ENCODE measurements at regions not wholly inside any gene's neighbourhood (a gene's known extent, or its start where the extent isn't known, plus 50 kb on each side); places are given as distances from the start of the nearest gene placed in this dataset.
"Not testable (repeated sequence)": the region's sequence is repeated elsewhere in the genome, so short reads cannot be mapped to it uniquely, and the experiment has no call there.

DNA sequence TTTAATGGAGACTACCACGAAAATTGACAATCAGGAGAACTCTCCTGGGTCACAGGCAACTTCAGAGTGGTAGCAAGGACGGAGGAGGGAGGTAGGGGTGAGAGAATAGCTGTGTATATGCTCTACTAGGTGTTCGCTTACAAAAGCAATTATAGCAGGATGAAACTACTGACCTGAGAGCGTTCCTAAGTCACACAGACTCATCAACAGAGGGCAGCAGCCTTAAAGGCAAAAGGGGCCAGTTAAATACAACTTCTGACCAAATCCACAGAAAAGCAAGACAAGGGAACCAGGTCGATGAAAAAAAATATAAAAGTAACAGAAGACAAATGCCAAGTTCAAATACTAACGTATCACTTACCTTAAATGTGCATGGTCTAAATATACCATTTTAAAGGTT lies 894.6 kb downstream of the PLOD2 start:
- Histone ChIP-seq H3K9me3 (ENCODE audit: control insufficient read depth, low read length) (no peaks in the 10 kb centered on the region), H3K4me3 (ENCODE audit: insufficient read depth, low read depth, low read length) (no peak overlapping the region), H3K36me3 (ENCODE audit: control insufficient read depth, insufficient read depth, low read length) (no peaks in the 10 kb centered on the region), H3K4me1 (ENCODE audit: control insufficient read depth, insufficient read depth, low read length) (no peaks in the 10 kb centered on the region), H3K27ac (ENCODE audit: insufficient read depth, low read depth, low read length, poor library complexity, severe bottlenecking) (no peak overlapping the region), H3K27me3 (ENCODE audit: control insufficient read depth, insufficient read depth, low read length, poor library complexity, severe bottlenecking) (no peaks in the 10 kb centered on the region)
- 75 to 83% methylated on average over 5 to 6 of the region's 6 CpGs for WGBS, 2 experiments

DNA sequence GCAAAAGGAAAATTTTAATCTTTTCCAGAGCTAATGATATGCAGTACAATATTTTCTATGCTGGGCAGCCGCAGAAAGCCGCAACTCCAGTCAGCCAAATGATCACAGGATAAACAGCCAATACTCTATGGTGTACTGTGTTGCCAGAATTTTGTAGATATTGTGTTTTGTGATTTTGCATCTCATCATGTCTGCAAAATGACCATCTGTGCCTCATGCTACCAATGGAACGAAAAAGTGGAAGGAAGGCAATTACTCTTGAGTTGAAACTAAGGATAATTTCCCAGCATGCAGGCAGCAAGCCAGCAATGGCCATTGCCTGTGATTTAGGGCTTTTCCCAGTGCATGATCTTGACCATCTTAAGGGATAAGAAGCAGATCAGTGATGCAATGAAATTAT lies 891.9 kb downstream of the PLOD2 start:
- WGBS, 2 experiments, result 95 to 99% methylated on average over 3 of the region's 3 CpGs
- H3K4me1 ChIP-seq (ENCODE audit: control insufficient read depth, insufficient read depth, low read length), result no peaks in the 10 kb centered on the region
- no peaks in the 10 kb centered on the region for H3K36me3 ChIP-seq (ENCODE audit: control insufficient read depth, insufficient read depth, low read length)
- H3K9me3 ChIP-seq (ENCODE audit: control insufficient read depth, low read length), result no peaks in the 10 kb centered on the region
- H3K27me3 ChIP-seq (ENCODE audit: control insufficient read depth, insufficient read depth, low read length, poor library complexity, severe bottlenecking), result no peaks in the 10 kb centered on the region
- H3K27ac ChIP-seq (ENCODE audit: insufficient read depth, low read depth, low read length, poor library complexity, severe bottlenecking), result no peak overlapping the region
- H3K4me3 ChIP-seq (ENCODE audit: insufficient read depth, low read depth, low read length), result no peak overlapping the region

DNA sequence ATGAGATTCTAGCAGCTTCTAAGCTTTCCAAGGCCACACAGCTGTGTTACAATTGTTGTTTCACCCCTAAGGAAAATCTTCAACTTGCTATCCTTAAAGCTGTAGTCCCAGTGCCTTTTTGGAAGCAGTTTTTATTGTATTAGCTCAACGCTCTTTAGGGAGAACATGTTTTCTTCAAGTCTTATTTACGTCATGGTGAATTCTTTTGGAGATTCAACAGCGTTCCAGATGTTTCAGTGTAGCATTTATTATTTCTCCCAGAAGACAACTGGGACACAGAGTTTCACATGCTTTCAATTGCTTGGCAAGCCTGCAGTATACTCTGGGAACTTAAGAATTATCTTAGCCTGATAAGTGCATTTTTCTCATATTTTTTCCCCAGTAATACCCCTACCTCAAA lies 888.3 kb downstream of the PLOD2 start:
- Histone ChIP-seq H3K4me3 (ENCODE audit: insufficient read depth, low read depth, low read length) (no peak overlapping the region), H3K9me3 (ENCODE audit: control insufficient read depth, low read length) (no peaks in the 10 kb centered on the region), H3K27ac (ENCODE audit: insufficient read depth, low read depth, low read length, poor library complexity, severe bottlenecking) (no peak overlapping the region), H3K27me3 (ENCODE audit: control insufficient read depth, insufficient read depth, low read length, poor library complexity, severe bottlenecking) (no peaks in the 10 kb centered on the region), H3K36me3 (ENCODE audit: control insufficient read depth, insufficient read depth, low read length) (no peaks in the 10 kb centered on the region), H3K4me1 (ENCODE audit: control insufficient read depth, insufficient read depth, low read length) (no peaks in the 10 kb centered on the region)
- 93 to 98% methylated on average over 3 of the region's 3 CpGs for WGBS, 2 experiments

DNA sequence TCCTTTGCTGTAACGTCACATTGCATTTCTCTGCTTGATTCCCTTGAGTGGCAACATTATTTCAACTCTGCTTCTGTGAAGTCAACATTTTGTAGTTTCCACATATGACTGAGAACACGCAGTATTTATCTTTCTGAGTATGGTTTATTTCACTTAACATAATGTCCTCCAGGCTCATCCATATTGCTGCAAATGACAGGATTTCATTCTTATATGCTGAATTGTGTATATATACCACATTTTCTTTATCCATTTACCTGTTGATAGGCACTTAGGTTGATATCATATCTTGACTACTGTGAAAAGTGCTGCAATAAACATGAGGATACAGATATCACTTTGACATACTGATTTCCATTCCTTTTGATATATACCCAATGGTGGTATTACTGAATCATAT lies 878.5 kb downstream of the PLOD2 start:
- Histone ChIP-seq H3K27me3 (ENCODE audit: control insufficient read depth, insufficient read depth, low read length, poor library complexity, severe bottlenecking) (no peaks in the 10 kb centered on the region), H3K9me3 (ENCODE audit: control insufficient read depth, low read length) (no peaks in the 10 kb centered on the region), H3K4me3 (ENCODE audit: insufficient read depth, low read depth, low read length) (no peak overlapping the region), H3K36me3 (ENCODE audit: control insufficient read depth, insufficient read depth, low read length) (no peaks in the 10 kb centered on the region), H3K27ac (ENCODE audit: insufficient read depth, low read depth, low read length, poor library complexity, severe bottlenecking) (no peak overlapping the region), H3K4me1 (ENCODE audit: control insufficient read depth, insufficient read depth, low read length) (no peaks in the 10 kb centered on the region)
- 91 to 92% methylated on average over 2 of the region's 2 CpGs for WGBS, 2 experiments

DNA sequence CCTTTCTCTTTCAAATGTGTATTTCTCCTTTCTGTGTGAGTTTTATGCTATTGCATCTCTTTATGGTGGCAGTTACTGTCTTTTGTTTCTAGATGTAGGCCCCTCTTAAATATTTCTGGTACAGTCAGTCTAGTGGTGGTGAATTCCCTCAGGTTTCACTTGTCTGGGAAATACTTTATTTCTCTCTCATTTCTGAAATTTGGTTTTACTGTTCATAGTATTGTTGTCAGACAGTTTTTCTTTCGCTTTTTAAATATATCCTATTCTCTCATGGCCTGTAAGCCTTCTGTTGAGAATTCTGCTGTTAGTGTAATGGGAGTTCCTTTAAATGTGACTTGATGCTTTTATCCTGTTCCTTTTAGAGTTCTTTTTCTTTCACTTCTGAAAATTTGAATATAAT lies 874.0 kb downstream of the PLOD2 start:
- Histone ChIP-seq H3K27me3 (ENCODE audit: control insufficient read depth, insufficient read depth, low read length, poor library complexity, severe bottlenecking) (no peaks in the 10 kb centered on the region), H3K4me3 (ENCODE audit: insufficient read depth, low read depth, low read length) (no peak overlapping the region), H3K27ac (ENCODE audit: insufficient read depth, low read depth, low read length, poor library complexity, severe bottlenecking) (no peak overlapping the region), H3K9me3 (ENCODE audit: control insufficient read depth, low read length) (no peaks in the 10 kb centered on the region), H3K4me1 (ENCODE audit: control insufficient read depth, insufficient read depth, low read length) (no peaks in the 10 kb centered on the region), H3K36me3 (ENCODE audit: control insufficient read depth, insufficient read depth, low read length) (no peaks in the 10 kb centered on the region)
- no CpG with 5 or more reads among the region's 1 CpG for WGBS, 2 experiments

DNA sequence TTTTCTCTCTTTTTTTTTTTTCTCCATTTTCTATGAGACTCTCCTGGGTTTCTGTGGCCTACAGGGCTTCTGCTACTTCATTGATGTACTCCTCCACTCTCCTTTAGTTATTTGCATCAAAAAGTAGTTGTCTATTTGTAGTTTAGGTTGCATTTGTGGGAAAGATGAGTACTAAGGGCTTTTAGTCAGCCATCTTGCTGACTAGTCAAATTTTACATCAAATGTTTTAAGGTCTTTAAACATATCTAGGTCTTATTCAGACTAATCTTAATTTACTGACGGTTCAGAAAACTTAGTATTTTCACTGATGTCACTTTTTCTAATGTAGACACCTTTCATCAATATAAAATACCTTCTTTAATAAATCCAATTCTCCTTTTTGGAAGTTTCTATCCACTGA lies 871.0 kb downstream of the PLOD2 start:
- no peaks in the 10 kb centered on the region for H3K4me1 ChIP-seq (ENCODE audit: control insufficient read depth, insufficient read depth, low read length)
- H3K27me3 ChIP-seq (ENCODE audit: control insufficient read depth, insufficient read depth, low read length, poor library complexity, severe bottlenecking), result no peaks in the 10 kb centered on the region
- no peak overlapping the region for H3K27ac ChIP-seq (ENCODE audit: insufficient read depth, low read depth, low read length, poor library complexity, severe bottlenecking)
- no peaks in the 10 kb centered on the region for H3K9me3 ChIP-seq (ENCODE audit: control insufficient read depth, low read length)
- 94 to 100% methylated on average over 1 of the region's 1 CpG for WGBS, 2 experiments
- no peaks in the 10 kb centered on the region for H3K36me3 ChIP-seq (ENCODE audit: control insufficient read depth, insufficient read depth, low read length)
- no peak overlapping the region for H3K4me3 ChIP-seq (ENCODE audit: insufficient read depth, low read depth, low read length)

DNA sequence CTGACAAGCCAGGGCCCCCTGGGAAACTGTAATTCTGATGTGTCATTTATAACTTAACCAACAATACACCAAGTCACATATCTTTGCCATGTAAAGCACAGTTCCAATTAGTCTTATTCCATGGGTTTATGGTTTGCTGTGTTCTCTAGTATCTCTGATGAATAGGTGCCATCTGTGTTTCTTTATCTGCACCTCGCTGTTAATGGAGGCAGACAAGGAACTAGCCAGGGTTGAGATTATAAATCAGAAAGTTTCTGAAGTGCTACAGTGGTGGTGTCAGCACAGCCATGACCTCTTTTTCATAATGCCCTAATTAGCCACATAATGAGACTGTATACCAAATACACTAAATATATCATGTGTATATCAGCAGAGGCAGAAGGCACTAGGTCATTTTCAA lies 866.4 kb downstream of the PLOD2 start:
- 80 to 85% methylated on average over 1 of the region's 1 CpG for WGBS, 2 experiments
- H3K36me3 ChIP-seq (ENCODE audit: control insufficient read depth, insufficient read depth, low read length), result no peaks in the 10 kb centered on the region
- H3K27me3 ChIP-seq (ENCODE audit: control insufficient read depth, insufficient read depth, low read length, poor library complexity, severe bottlenecking), result no peaks in the 10 kb centered on the region
- H3K9me3 ChIP-seq (ENCODE audit: control insufficient read depth, low read length), result no peaks in the 10 kb centered on the region
- H3K4me3 ChIP-seq (ENCODE audit: insufficient read depth, low read depth, low read length), result no peak overlapping the region
- no peaks in the 10 kb centered on the region for H3K4me1 ChIP-seq (ENCODE audit: control insufficient read depth, insufficient read depth, low read length)
- no peak overlapping the region for H3K27ac ChIP-seq (ENCODE audit: insufficient read depth, low read depth, low read length, poor library complexity, severe bottlenecking)

DNA sequence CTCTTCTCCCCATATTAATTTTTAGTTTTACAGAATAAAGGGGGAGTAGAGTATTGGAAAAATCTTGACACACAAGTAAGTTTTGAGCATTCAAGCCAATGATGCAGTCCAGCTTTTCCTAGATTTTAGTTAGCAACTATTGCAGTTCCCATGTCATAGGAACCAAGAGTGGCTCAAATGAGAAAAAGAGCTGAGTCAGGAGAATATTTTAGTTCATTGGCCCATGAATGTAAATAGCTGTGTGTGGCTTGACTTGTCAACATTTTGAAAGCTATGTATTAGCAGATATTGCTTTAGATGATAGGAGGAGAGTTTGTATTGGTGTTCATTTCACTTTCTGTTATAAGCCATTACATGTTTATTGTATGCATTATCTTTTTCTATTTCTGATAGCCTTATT lies 853.7 kb downstream of the PLOD2 start:
- no peaks in the 10 kb centered on the region for H3K27me3 ChIP-seq (ENCODE audit: control insufficient read depth, insufficient read depth, low read length, poor library complexity, severe bottlenecking)
- H3K4me1 ChIP-seq (ENCODE audit: control insufficient read depth, insufficient read depth, low read length), result no peaks in the 10 kb centered on the region
- no peaks in the 10 kb centered on the region for H3K36me3 ChIP-seq (ENCODE audit: control insufficient read depth, insufficient read depth, low read length)

DNA sequence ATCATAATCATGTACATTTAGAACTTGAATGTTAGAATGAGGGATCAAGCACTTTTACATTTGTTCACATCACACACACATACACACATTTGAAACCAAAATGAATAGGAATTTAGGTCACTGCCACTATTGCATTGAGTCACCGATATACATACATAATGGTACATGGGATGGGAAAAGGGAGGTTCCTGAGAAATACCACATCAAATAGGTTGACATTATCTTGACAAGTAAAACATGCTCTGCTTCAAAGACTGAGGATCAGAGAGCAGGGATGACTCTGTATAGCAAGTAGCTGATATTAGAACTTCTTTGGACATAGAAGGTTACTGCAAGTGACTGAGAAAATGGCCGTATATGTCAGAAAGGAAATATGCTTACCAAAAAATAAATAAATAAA lies 847.2 kb downstream of the PLOD2 start:
- WGBS, 2 experiments, result 92 to 100% methylated on average over 1 to 2 of the region's 2 CpGs
- no peaks in the 10 kb centered on the region for H3K4me1 ChIP-seq (ENCODE audit: control insufficient read depth, insufficient read depth, low read length)
- no peaks in the 10 kb centered on the region for H3K27me3 ChIP-seq (ENCODE audit: control insufficient read depth, insufficient read depth, low read length, poor library complexity, severe bottlenecking)
- no peak overlapping the region for H3K4me3 ChIP-seq (ENCODE audit: insufficient read depth, low read depth, low read length)
- H3K27ac ChIP-seq (ENCODE audit: insufficient read depth, low read depth, low read length, poor library complexity, severe bottlenecking), result no peak overlapping the region
- H3K36me3 ChIP-seq (ENCODE audit: control insufficient read depth, insufficient read depth, low read length), result no peaks in the 10 kb centered on the region
- no peaks in the 10 kb centered on the region for H3K9me3 ChIP-seq (ENCODE audit: control insufficient read depth, low read length)

More for the DNA sequence above, 853.7 kb downstream of the PLOD2 start:
- no peak overlapping the region for H3K4me3 ChIP-seq (ENCODE audit: insufficient read depth, low read depth, low read length)
- H3K27ac ChIP-seq (ENCODE audit: insufficient read depth, low read depth, low read length, poor library complexity, severe bottlenecking), result no peak overlapping the region
- H3K9me3 ChIP-seq (ENCODE audit: control insufficient read depth, low read length), result no peaks in the 10 kb centered on the region

DNA sequence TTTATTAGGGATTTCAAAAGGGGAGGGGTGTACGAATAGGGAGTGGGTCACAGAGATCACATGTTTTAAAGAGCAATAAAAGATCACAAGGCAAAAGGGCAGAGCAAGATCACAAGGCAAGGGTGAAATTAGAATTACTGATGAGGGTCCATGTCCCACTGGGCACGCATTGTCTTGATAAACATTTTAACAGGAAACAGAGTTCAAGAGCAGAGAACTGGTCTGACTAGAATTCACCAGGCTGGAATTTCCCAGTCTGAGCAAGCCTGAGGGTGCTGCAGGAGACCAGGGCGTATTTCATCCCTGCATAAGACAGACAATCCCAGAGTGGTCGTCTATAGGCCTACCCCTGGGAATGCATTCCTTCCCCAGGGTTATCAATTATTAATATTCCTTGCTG lies 844.7 kb downstream of the PLOD2 start:
- WGBS, 2 experiments, result 82 to 87% methylated on average over 4 of the region's 4 CpGs
- H3K36me3 ChIP-seq (ENCODE audit: control insufficient read depth, insufficient read depth, low read length); H3K4me3 ChIP-seq (ENCODE audit: insufficient read depth, low read depth, low read length); H3K9me3 ChIP-seq (ENCODE audit: control insufficient read depth, low read length); H3K4me1 ChIP-seq (ENCODE audit: control insufficient read depth, insufficient read depth, low read length); H3K27ac ChIP-seq (ENCODE audit: insufficient read depth, low read depth, low read length, poor library complexity, severe bottlenecking); H3K27me3 ChIP-seq (ENCODE audit: control insufficient read depth, insufficient read depth, low read length, poor library complexity, severe bottlenecking): not testable (repeated sequence)

DNA sequence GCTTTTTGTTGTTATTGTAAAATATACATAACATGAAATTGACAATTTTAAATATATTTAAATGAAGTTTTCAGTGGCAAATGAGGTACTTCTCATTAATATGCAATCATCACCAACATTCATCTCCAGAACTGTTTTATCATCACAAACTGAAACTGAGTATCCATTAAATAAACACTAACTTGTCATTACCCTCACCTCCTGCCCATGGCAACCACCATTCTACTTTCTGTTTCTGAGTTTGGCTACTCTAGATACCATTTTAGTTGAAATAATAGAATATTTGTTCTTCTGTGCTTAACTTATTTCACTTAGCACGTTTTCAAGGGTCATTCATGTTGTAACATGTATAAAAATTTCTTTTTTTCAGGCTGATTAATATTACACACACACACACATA lies 834.3 kb downstream of the PLOD2 start:
- Histone ChIP-seq H3K36me3 (ENCODE audit: control insufficient read depth, insufficient read depth, low read length) (no peaks in the 10 kb centered on the region), H3K4me3 (ENCODE audit: insufficient read depth, low read depth, low read length) (no peak overlapping the region), H3K27me3 (ENCODE audit: control insufficient read depth, insufficient read depth, low read length, poor library complexity, severe bottlenecking) (no peaks in the 10 kb centered on the region), H3K27ac (ENCODE audit: insufficient read depth, low read depth, low read length, poor library complexity, severe bottlenecking) (no peak overlapping the region), H3K4me1 (ENCODE audit: control insufficient read depth, insufficient read depth, low read length) (no peaks in the 10 kb centered on the region), H3K9me3 (ENCODE audit: control insufficient read depth, low read length) (no peaks in the 10 kb centered on the region)
- 100% methylated on average over 1 of the region's 1 CpG; no CpG with 5 or more reads in 1 of the 2 experiments for WGBS, 2 experiments

Measured in ectodermal cell (in vitro differentiated cells).